GM12878 (cell line): ENCODE measurements at regions not wholly inside any gene's neighbourhood (a gene's known extent, or its start where the extent isn't known, plus 50 kb on each side); places are given as distances from the start of the nearest gene placed in this dataset.

ENCODE experiments used
- ATAC-seq: fragments of 200-7000 bp; cut with Tn5 transposase; 3 replicates; pipeline ENCODE4 v1.9.1; 2020; ENCODE audit warnings: mild to moderate bottlenecking, moderate library complexity
- BruUV-seq: library from RNA; stranded (reverse); fragments of 400-500 nt; replicated peaks from 2 replicates; lab custom pipeline; 2021; lab: Mats Ljungman, UMichigan
- CTCF ChIA-PET: fragments of 300-600 bp; sonication (Branson Sonifier 250); formaldehyde crosslinking; extraction: SDS; loops from one replicate; lab custom pipeline; 2021; ENCODE audit warnings: inconsistent platforms; lab: Yijun Ruan, JAX
- POLR2A ChIA-PET: fragments of 350-600 bp; formaldehyde crosslinking; extraction: SDS; loops from one replicate; lab custom pipeline; 2021; ENCODE audit warnings: inconsistent platforms; lab: Charles Lee
- RAD21 ChIA-PET: fragments of 300-600 bp; sonication (Branson Sonifier 250); formaldehyde crosslinking; loops from one replicate; lab custom pipeline; 2023; ENCODE audit warnings: antibody characterized with exemption; ENCODE audit not compliant: unreplicated experiment; lab: Charles Lee
- SMC1A ChIA-PET: fragments of 300-600 bp; sonication (Branson Sonifier 250); formaldehyde crosslinking; loops from one replicate; lab custom pipeline; 2023; ENCODE audit not compliant: unreplicated experiment, uncharacterized antibody; lab: Charles Lee
- DNase-seq: peaks from one replicate; pipeline ENCODE4 v3.0.0-alpha.2; 2011; ENCODE audit warnings: low read depth, low spot score
- FAIRE-seq: peaks from 3 replicates; lab custom pipeline; 2011; peaks lifted over from hg19 to GRCh38; lab: Jason Lieb, UNC
- H2AFZ ChIP-seq: 2 replicates; pipeline ENCODE4 v1.6.0; 2011; ENCODE audit warnings: low read depth, low read length, control low read depth; ENCODE audit not compliant: control insufficient read depth
- H3K27ac ChIP-seq: 2 replicates; pipeline ENCODE4 v1.5.1; 2011; ENCODE audit warnings: control low read depth; ENCODE audit not compliant: control insufficient read depth, insufficient read depth
- H3K27me3 ChIP-seq, 2 experiments: replicated peaks in 1 of 2; 2 replicates each; pipeline versions ENCODE4 v1.6.0 to v1.6.1; 2011; ENCODE audit warnings: low read length in 1 of 2; ENCODE audit not compliant: control insufficient read depth in 2 of 2, insufficient read depth in 2 of 2
- H3K36me3 ChIP-seq, 2 experiments: 2 replicates each; pipeline ENCODE4 v1.5.1; 2011; ENCODE audit warnings: low read length in 1 of 2; ENCODE audit not compliant: control insufficient read depth in 2 of 2, insufficient read depth in 2 of 2
- H3K4me1 ChIP-seq: 2 replicates; pipeline ENCODE4 v1.6.1; 2011; ENCODE audit warnings: mild to moderate bottlenecking, low read length, moderate library complexity, mixed read lengths; ENCODE audit not compliant: control insufficient read depth, insufficient read depth
- H3K4me2 ChIP-seq: 2 replicates; pipeline ENCODE4 v1.6.0; 2011; ENCODE audit warnings: control low read depth; ENCODE audit not compliant: control insufficient read depth, insufficient read depth
- H3K4me3 ChIP-seq: fragments of 200-600 bp; sonication (generic); 2 replicates; pipeline ENCODE4 v1.5.1; 2016
- H3K79me2 ChIP-seq: 2 replicates; pipeline ENCODE4 v1.6.0; 2011; ENCODE audit warnings: low read length; ENCODE audit not compliant: control insufficient read depth, insufficient read depth
- H3K9ac ChIP-seq: 2 replicates; pipeline ENCODE4 v1.8.0; 2011; ENCODE audit warnings: low read length, control low read depth, mixed read lengths; ENCODE audit not compliant: control insufficient read depth, insufficient read depth
- H3K9me3 ChIP-seq: replicated peaks from 3 replicates; pipeline ENCODE4 v1.5.1; 2011; ENCODE audit warnings: mild to moderate bottlenecking, low read length; ENCODE audit not compliant: control insufficient read depth, insufficient read depth
- H4K20me1 ChIP-seq: 2 replicates; pipeline ENCODE4 v1.6.0; 2011; ENCODE audit not compliant: control insufficient read depth, insufficient read depth
- CHD2 ChIP-seq: IDR thresholded peaks from 2 replicates; pipeline ENCODE4 v1.6.1; 2011; ENCODE audit warnings: low read depth, low read length, improper control_type of control experiment, borderline replicate concordance
- EP300 ChIP-seq, 2 experiments: fragments of 150-350 bp in 1 of 2; IDR thresholded peaks; 2 replicates each; pipeline ENCODE4 v1.6.1; 2011 to 2012; ENCODE audit warnings: low read depth in 2 of 2, low read length in 2 of 2, borderline replicate concordance in 1 of 2, improper control_type of control experiment in 1 of 2, inconsistent platforms in 1 of 2; ENCODE audit not compliant: control insufficient read depth in 1 of 2
- NR2F1 ChIP-seq: fragments of 450-650 bp; conservative IDR thresholded peaks from 2 replicates; pipeline ENCODE4 v1.6.1; 2017; ENCODE audit warnings: mild to moderate bottlenecking
- PML ChIP-seq: IDR thresholded peaks from 2 replicates; pipeline ENCODE4 v1.6.1; 2012; ENCODE audit warnings: low read length, inconsistent platforms
- SIN3A ChIP-seq: IDR thresholded peaks from 2 replicates; pipeline ENCODE4 v1.6.1; 2012; ENCODE audit warnings: low read depth, low read length, improper control_type of control experiment
- SMAD5 ChIP-seq: IDR thresholded peaks from 2 replicates; pipeline ENCODE4 v1.6.1; 2016; ENCODE audit warnings: antibody characterized with exemption, low read depth
- SMARCA5 ChIP-seq: fragments of 450-650 bp; IDR thresholded peaks from 2 replicates; pipeline ENCODE4 v1.6.1; 2017; ENCODE audit warnings: mild to moderate bottlenecking
- TARDBP ChIP-seq: IDR thresholded peaks from 2 replicates; pipeline ENCODE4 v1.6.1; 2016; ENCODE audit warnings: borderline replicate concordance
- ZNF384 ChIP-seq: IDR thresholded peaks from 2 replicates; pipeline ENCODE4 v1.6.1; 2012; ENCODE audit warnings: low read depth, mild to moderate bottlenecking, low read length, improper control_type of control experiment, borderline replicate concordance
- ZNF622 ChIP-seq: fragments of 450-650 bp; IDR thresholded peaks from 2 replicates; pipeline ENCODE4 v1.6.1; 2017; ENCODE audit warnings: mild to moderate bottlenecking, inconsistent platforms
- ZZZ3 ChIP-seq: IDR thresholded peaks from 2 replicates; pipeline ENCODE4 v1.6.1; 2011; ENCODE audit warnings: low read depth; ENCODE audit not compliant: control insufficient read depth, insufficient read length
- WGBS: methylation state at CpG from one replicate; pipeline ENCODE4 v1.1.6; 2016; ENCODE audit warnings: low lambda C conversion rate; ENCODE audit not compliant: insufficient replicate concordance, insufficient coverage; ENCODE audit errors: missing lambda C conversion rate; 5-methylcytosine and 5-hydroxymethylcytosine counted together
- in situ Hi-C: fragments of 300-500 bp; cut with MboI; formaldehyde crosslinking; loops from 9 replicates; pipeline ENCODE4 v1.14.3; 2018; ENCODE audit warnings: mixed read lengths
- intact Hi-C: fragments of 100-400 bp; cut with micrococcal nuclease; formaldehyde crosslinking; loops from one replicate; pipeline ENCODE4 v1.14.2; 2022; ENCODE audit not compliant: unreplicated experiment
- TF ChIP-seq, protein P1 (sequence below): fragments of 450-650 bp; IDR thresholded peaks from 2 replicates; pipeline ENCODE4 v1.6.1; 2017; ENCODE audit warnings: mild to moderate bottlenecking
- TF ChIP-seq, protein P2 (sequence below): IDR thresholded peaks from 2 replicates; pipeline ENCODE4 v1.6.1; 2012; ENCODE audit warnings: low read depth, low read length, improper control_type of control experiment

- WGBS, result 52% methylated on average over 7 of the region's 7 CpGs
- Histone ChIP-seq H4K20me1 (no peaks in the 10 kb centered on the region), H3K9ac (no peak overlapping the region), H3K36me3 (no peaks in the 10 kb centered on the region), H2AFZ (no peak overlapping the region), H3K27me3 (peaks cover 0 to 7% of the 10 kb centered on the region in 2 experiments; a peak in 3 of 4 replicates), H3K4me2 (no peak overlapping the region), H3K27ac (no peak overlapping the region), H3K4me1 (no peaks in the 10 kb centered on the region), H3K79me2 (no peaks in the 10 kb centered on the region), H3K4me3 (no peak overlapping the region), H3K9me3 (no peaks in the 10 kb centered on the region)
- ChIA-PET SMC1A (interaction anchor here (0.6 kb wide), 1 partner anchor 512 kb away, joined by 3 read pairs; no protein-coding TSS in a partner anchor), RAD21 (no interaction called here), CTCF (interaction anchor here (0.9 kb wide), 1 partner anchor 45 kb away, joined by 3 read pairs; no protein-coding TSS in a partner anchor), POLR2A (no interaction called here)
- intact Hi-C loops (no loop called here), in situ Hi-C loops (no loop called here)
- no peak for DNase-seq
- ATAC-seq, result no peak
- no peak for TF ChIP-seq SMARCA5
- TF ChIP-seq TARDBP, result no peak
- TF ChIP-seq SIN3A, result no peak
- TF ChIP-seq ZZZ3, result no peak
- no peak for TF ChIP-seq NR2F1
- TF ChIP-seq ZNF384, result no peak
- TF ChIP-seq CHD2, result no peak
- TF ChIP-seq, protein P1, sequence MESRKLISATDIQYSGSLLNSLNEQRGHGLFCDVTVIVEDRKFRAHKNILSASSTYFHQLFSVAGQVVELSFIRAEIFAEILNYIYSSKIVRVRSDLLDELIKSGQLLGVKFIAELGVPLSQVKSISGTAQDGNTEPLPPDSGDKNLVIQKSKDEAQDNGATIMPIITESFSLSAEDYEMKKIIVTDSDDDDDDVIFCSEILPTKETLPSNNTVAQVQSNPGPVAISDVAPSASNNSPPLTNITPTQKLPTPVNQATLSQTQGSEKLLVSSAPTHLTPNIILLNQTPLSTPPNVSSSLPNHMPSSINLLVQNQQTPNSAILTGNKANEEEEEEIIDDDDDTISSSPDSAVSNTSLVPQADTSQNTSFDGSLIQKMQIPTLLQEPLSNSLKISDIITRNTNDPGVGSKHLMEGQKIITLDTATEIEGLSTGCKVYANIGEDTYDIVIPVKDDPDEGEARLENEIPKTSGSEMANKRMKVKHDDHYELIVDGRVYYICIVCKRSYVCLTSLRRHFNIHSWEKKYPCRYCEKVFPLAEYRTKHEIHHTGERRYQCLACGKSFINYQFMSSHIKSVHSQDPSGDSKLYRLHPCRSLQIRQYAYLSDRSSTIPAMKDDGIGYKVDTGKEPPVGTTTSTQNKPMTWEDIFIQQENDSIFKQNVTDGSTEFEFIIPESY, result no peak
- no peak for TF ChIP-seq EP300 (IDR thresholded peaks at IDR 0.05; ENCODE audit: borderline replicate concordance in 1 of 2, control insufficient read depth in 1 of 2, low read depth in 2 of 2, low read length in 2 of 2)
- TF ChIP-seq, protein P2, sequence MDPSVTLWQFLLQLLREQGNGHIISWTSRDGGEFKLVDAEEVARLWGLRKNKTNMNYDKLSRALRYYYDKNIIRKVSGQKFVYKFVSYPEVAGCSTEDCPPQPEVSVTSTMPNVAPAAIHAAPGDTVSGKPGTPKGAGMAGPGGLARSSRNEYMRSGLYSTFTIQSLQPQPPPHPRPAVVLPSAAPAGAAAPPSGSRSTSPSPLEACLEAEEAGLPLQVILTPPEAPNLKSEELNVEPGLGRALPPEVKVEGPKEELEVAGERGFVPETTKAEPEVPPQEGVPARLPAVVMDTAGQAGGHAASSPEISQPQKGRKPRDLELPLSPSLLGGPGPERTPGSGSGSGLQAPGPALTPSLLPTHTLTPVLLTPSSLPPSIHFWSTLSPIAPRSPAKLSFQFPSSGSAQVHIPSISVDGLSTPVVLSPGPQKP, result no peak
- no peak for TF ChIP-seq ZNF622
- TF ChIP-seq SMAD5, result no peak
- no peak for TF ChIP-seq PML
- no TSS peak for BruUV-seq
- no peak for FAIRE-seq
These were observed 177.5 kb downstream of the SYK start for GRCh38 chr9:90979138-90979551.
